ENCODE measurements at regions not wholly inside any gene's neighbourhood (a gene's known extent, or its start where the extent isn't known, plus 50 kb on each side); places are given as distances from the start of the nearest gene placed in this dataset.

- no peak for TF ChIP-seq CTCF (IDR thresholded peaks at IDR 0.05)
- Histone ChIP-seq H3K4me1 (ENCODE audit: low read depth) (no peaks in the 10 kb centered on the region), H3K4me3 (no peak overlapping the region), H3K9me3 (no peaks in the 10 kb centered on the region), H3K36me3 (ENCODE audit: low read depth) (no peaks in the 10 kb centered on the region)
- intact Hi-C loops (cut with DNase I, micrococcal nuclease) = no loop called here
- no peak for ATAC-seq
- DNase-seq = no peak
Observed at GRCh38 chr20:6863798-6864201, 96.3 kb downstream of the BMP2 start.

GRCh38 chr20:6864740-6865139, 97.3 kb downstream of the BMP2 start:
- no peaks in the 10 kb centered on the region for H3K36me3 ChIP-seq (ENCODE audit: low read depth)
- no peak overlapping the region for H3K4me3 ChIP-seq
- DNase-seq (no peak), ATAC-seq (no peak)
- no peaks in the 10 kb centered on the region for H3K9me3 ChIP-seq
- intact Hi-C loops (cut with DNase I, micrococcal nuclease) = no loop called here
- no peaks in the 10 kb centered on the region for H3K4me1 ChIP-seq (ENCODE audit: low read depth)
- TF ChIP-seq CTCF (IDR thresholded peaks at IDR 0.05) = no peak

- H3K4me3 ChIP-seq = no peak overlapping the region
- ATAC-seq = no peak
- DNase-seq = no peak
- H3K4me1 ChIP-seq (ENCODE audit: low read depth) = no peaks in the 10 kb centered on the region
- no peaks in the 10 kb centered on the region for H3K9me3 ChIP-seq
- no peaks in the 10 kb centered on the region for H3K36me3 ChIP-seq (ENCODE audit: low read depth)
- TF ChIP-seq CTCF (IDR thresholded peaks at IDR 0.05) = no peak
- intact Hi-C loops (cut with DNase I, micrococcal nuclease) = no loop called here
Observed at GRCh38 chr20:6866741-6867140, 99.3 kb downstream of the BMP2 start.

GRCh38 chr20:6868861-6869260, 101.4 kb downstream of the BMP2 start:
- Histone ChIP-seq H3K4me1 (ENCODE audit: low read depth) (no peaks in the 10 kb centered on the region), H3K4me3 (no peak overlapping the region), H3K36me3 (ENCODE audit: low read depth) (no peaks in the 10 kb centered on the region), H3K9me3 (no peaks in the 10 kb centered on the region)
- no peak for ATAC-seq
- intact Hi-C loops (cut with DNase I, micrococcal nuclease) = no loop called here
- no peak for DNase-seq
- TF ChIP-seq CTCF (IDR thresholded peaks at IDR 0.05) = no peak

GRCh38 chr20:6870559-6870958, 103.1 kb downstream of the BMP2 start:
- Histone ChIP-seq H3K4me3 (no peak overlapping the region), H3K4me1 (ENCODE audit: low read depth) (no peaks in the 10 kb centered on the region), H3K9me3 (no peaks in the 10 kb centered on the region), H3K36me3 (ENCODE audit: low read depth) (no peaks in the 10 kb centered on the region)
- intact Hi-C loops (cut with DNase I, micrococcal nuclease) = no loop called here
- no peak for TF ChIP-seq CTCF (IDR thresholded peaks at IDR 0.05)
- ATAC-seq (no peak), DNase-seq (no peak)

- H3K4me3 ChIP-seq = no peak overlapping the region
- H3K36me3 ChIP-seq (ENCODE audit: low read depth) = no peaks in the 10 kb centered on the region
- ATAC-seq (no peak), DNase-seq (no peak)
- no peaks in the 10 kb centered on the region for H3K9me3 ChIP-seq
- intact Hi-C loops (cut with DNase I, micrococcal nuclease) = no loop called here
- H3K4me1 ChIP-seq (ENCODE audit: low read depth) = no peaks in the 10 kb centered on the region
- no peak for TF ChIP-seq CTCF (IDR thresholded peaks at IDR 0.05)
Observed at GRCh38 chr20:6877633-6878032, 110.1 kb downstream of the BMP2 start.
